B cell (primary cell): ENCODE measurements at regions not wholly inside any gene's neighbourhood (a gene's known extent, or its start where the extent isn't known, plus 50 kb on each side); places are given as distances from the start of the nearest gene placed in this dataset.

Experiments used
- EZH2 ChIP-seq: IDR thresholded peaks from 2 replicates; pipeline ENCODE4 v1.6.1; 2012; ENCODE audit warnings: borderline replicate concordance, low read depth, mild to moderate bottlenecking, moderate library complexity, low read length; ENCODE audit not compliant: insufficient read depth, poor library complexity, severe bottlenecking
- TF ChIP-seq, protein P1 (sequence below): fragments of 200-600 bp; IDR thresholded peaks from one replicate; pipeline ENCODE4 v1.8.0; 2022; ENCODE audit warnings: antibody characterized with exemption, mild to moderate bottlenecking

DNA sequence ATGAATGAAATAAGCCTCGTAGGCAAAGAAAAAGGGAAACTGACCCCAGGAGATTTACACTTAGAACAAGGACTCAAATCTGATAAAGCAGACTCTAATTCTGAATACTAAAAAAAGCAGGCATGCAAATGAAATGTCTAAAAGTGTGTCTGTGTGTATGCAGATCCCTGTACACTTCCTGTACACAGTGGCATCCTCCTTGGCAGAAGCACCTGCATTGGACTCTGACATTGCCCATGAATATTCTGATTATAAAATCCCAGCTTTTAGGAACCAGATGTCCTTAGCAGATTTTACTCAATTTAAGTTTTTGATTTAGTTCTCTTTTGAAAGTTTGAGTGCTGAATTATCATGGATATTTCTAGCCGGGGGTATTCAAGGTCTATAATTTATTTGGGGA is 306.0 kb upstream of the CDH8 start:
- no peak for TF ChIP-seq EZH2
- TF ChIP-seq, protein P1, sequence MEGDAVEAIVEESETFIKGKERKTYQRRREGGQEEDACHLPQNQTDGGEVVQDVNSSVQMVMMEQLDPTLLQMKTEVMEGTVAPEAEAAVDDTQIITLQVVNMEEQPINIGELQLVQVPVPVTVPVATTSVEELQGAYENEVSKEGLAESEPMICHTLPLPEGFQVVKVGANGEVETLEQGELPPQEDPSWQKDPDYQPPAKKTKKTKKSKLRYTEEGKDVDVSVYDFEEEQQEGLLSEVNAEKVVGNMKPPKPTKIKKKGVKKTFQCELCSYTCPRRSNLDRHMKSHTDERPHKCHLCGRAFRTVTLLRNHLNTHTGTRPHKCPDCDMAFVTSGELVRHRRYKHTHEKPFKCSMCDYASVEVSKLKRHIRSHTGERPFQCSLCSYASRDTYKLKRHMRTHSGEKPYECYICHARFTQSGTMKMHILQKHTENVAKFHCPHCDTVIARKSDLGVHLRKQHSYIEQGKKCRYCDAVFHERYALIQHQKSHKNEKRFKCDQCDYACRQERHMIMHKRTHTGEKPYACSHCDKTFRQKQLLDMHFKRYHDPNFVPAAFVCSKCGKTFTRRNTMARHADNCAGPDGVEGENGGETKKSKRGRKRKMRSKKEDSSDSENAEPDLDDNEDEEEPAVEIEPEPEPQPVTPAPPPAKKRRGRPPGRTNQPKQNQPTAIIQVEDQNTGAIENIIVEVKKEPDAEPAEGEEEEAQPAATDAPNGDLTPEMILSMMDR, result no peak
